ENCODE measurements at regions not wholly inside any gene's neighbourhood (a gene's known extent, or its start where the extent isn't known, plus 50 kb on each side); places are given as distances from the start of the nearest gene placed in this dataset.

GRCh38 chr2:111618978-111619902 lies 264.8 kb downstream of the ANAPC1 start:
- no peak overlapping the region for H3K27ac ChIP-seq
- no peaks in the 10 kb centered on the region for H3K9me3 ChIP-seq
- TF ChIP-seq POLR2A (IDR thresholded peaks at IDR 0.05) (no peak), EP300 (IDR thresholded peaks at IDR 0.05) (no peak), POLR2AphosphoS5 (IDR thresholded peaks at IDR 0.05) (no peak)
- TF ChIP-seq, protein P1, sequence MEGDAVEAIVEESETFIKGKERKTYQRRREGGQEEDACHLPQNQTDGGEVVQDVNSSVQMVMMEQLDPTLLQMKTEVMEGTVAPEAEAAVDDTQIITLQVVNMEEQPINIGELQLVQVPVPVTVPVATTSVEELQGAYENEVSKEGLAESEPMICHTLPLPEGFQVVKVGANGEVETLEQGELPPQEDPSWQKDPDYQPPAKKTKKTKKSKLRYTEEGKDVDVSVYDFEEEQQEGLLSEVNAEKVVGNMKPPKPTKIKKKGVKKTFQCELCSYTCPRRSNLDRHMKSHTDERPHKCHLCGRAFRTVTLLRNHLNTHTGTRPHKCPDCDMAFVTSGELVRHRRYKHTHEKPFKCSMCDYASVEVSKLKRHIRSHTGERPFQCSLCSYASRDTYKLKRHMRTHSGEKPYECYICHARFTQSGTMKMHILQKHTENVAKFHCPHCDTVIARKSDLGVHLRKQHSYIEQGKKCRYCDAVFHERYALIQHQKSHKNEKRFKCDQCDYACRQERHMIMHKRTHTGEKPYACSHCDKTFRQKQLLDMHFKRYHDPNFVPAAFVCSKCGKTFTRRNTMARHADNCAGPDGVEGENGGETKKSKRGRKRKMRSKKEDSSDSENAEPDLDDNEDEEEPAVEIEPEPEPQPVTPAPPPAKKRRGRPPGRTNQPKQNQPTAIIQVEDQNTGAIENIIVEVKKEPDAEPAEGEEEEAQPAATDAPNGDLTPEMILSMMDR (IDR thresholded peaks at IDR 0.05): no peak
- no peak for DNase-seq
- H3K36me3 ChIP-seq: no peaks in the 10 kb centered on the region
- H3K4me3 ChIP-seq: no peak overlapping the region
- WGBS, 2 donors: 59 to 85% methylated on average over 11 of the region's 11 CpGs
- no peaks in the 10 kb centered on the region for H3K4me1 ChIP-seq
- intact Hi-C loops (cut with DNase I): no loop called here
- H3K27me3 ChIP-seq: no peaks in the 10 kb centered on the region

DNA sequence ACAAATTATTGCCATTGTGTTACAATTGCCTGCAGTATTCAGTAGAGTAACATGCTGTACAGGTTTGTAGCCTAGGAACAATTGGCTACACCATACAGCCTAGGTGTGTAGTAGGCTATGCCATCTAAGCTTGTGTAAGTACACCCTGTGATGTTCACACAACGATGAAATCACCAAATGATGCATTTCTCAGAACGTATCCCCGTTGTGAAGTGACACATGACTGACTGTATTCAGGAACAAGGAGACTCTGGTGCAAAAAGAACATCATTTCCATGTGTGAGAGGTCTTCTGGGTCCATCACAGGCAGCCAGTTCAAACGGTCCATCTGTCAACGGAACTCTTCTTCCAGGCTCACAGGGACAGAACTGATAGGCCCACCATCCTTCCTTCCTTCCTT lies 263.7 kb downstream of the ANAPC1 start:
- intact Hi-C loops (cut with DNase I): no loop called here
- H3K9me3 ChIP-seq: no peaks in the 10 kb centered on the region
- TF ChIP-seq, protein P1 (IDR thresholded peaks at IDR 0.05): no peak
- TF ChIP-seq POLR2AphosphoS5 (IDR thresholded peaks at IDR 0.05): no peak
- TF ChIP-seq EP300 (IDR thresholded peaks at IDR 0.05): no peak
- no peak for TF ChIP-seq POLR2A (IDR thresholded peaks at IDR 0.05)
- H3K27me3 ChIP-seq: no peaks in the 10 kb centered on the region
- no peak overlapping the region for H3K4me3 ChIP-seq
- 92% methylated on average over 5 of the region's 5 CpGs for WGBS, 2 donors
- no peaks in the 10 kb centered on the region for H3K36me3 ChIP-seq
- no peak for DNase-seq
- H3K4me1 ChIP-seq: no peaks in the 10 kb centered on the region
- H3K27ac ChIP-seq: no peak overlapping the region

DNA sequence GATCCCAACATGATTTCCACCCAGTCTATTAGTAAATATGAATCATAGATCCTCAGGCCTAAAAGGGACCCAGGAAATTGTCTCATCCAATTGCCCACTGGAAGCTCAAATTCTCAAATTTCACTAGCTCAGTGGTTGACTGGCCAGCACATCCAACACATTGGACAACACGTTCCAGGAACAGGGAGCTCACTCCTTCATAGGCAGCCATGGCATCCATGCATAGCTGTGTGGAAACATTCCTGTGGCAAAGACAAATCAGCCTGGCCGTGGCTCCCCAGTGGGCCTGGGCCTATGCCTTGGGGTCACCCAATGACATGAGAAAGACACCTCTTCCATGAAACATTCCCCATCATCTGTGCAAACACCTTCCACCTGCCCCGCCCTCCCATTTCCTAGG lies 261.1 kb downstream of the ANAPC1 start:
- Histone ChIP-seq H3K27ac (no peak overlapping the region), H3K9me3 (peaks cover 0 to 3% (median 1%) of the 10 kb centered on the region in 4 donors), H3K36me3 (no peaks in the 10 kb centered on the region), H3K27me3 (no peaks in the 10 kb centered on the region), H3K4me3 (no peak overlapping the region), H3K4me1 (no peaks in the 10 kb centered on the region)
- no peak for DNase-seq
- intact Hi-C loops (cut with DNase I): no loop called here
- WGBS, 2 donors: 94 to 96% methylated on average over 3 of the region's 3 CpGs
- TF ChIP-seq POLR2AphosphoS5 (IDR thresholded peaks at IDR 0.05) (no peak), EP300 (IDR thresholded peaks at IDR 0.05) (no peak), POLR2A (IDR thresholded peaks at IDR 0.05) (no peak)
- TF ChIP-seq, protein P1 (IDR thresholded peaks at IDR 0.05): no peak

DNA sequence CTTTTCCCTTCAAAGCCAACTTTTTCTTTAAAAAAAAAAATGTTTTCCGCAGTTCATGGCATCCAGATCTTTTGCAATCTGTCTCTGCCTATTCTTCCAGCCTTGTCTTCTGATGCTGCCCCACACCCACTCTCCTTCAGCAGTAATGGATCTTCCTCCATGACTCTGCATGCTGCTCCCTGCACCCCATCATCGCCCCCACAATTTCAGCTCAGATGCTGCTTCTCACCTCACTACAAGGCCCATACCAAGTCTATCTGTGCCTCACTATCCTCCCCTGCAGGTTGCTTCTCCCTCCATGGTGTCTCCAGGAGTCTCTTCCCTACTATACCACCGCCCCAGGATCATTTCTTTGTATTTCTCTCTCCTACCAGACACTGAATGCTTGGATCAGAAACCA lies 260.6 kb downstream of the ANAPC1 start:
- Histone ChIP-seq H3K27me3 (no peaks in the 10 kb centered on the region), H3K4me3 (no peak overlapping the region), H3K4me1 (no peaks in the 10 kb centered on the region), H3K9me3 (peaks cover 0 to 7% (median 2%) of the 10 kb centered on the region in 4 donors), H3K36me3 (no peaks in the 10 kb centered on the region), H3K27ac (no peak overlapping the region)
- WGBS, 2 donors: 95% methylated on average over 3 of the region's 3 CpGs
- intact Hi-C loops (cut with DNase I): no loop called here
- no peak for TF ChIP-seq POLR2A (IDR thresholded peaks at IDR 0.05)
- no peak for TF ChIP-seq POLR2AphosphoS5 (IDR thresholded peaks at IDR 0.05)
- TF ChIP-seq, protein P1 (IDR thresholded peaks at IDR 0.05): no peak
- TF ChIP-seq EP300 (IDR thresholded peaks at IDR 0.05): no peak
- DNase-seq: no peak

All from sigmoid colon (tissue), 6 donors.